NCI-H345 treated with DMSO at 0.1 percent for 48 hours (cell line): ENCODE measurements at regions not wholly inside any gene's neighbourhood (a gene's known extent, or its start where the extent isn't known, plus 50 kb on each side); places are given as distances from the start of the nearest gene placed in this dataset.

Source experiments
- DNase-seq: peaks from one replicate; lab custom pipeline; 2025; ENCODE audit not compliant: unreplicated experiment; lab: John Stamatoyannopoulos, UW

DNA sequence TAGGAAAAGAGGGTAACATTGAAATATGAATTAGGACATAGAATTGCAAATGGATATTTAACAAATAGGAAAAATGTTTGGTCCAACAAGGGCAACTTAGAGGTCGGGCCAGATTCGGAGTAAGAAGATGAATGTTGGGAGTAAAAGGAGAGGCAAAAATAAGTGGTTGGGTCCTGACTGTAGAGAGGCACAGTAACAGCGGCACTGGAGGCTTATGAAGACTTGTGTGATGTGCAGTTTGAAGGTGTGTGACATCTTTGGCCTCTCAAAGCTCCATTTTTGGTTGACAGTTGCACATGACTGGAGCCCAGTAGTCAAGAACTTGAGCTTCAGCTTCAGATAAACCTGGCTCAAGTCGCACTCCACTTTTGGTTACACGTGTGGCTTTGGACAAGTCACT lies 109.9 kb upstream of the PAXBP1 start:
- DNase-seq, result no peak

DNA sequence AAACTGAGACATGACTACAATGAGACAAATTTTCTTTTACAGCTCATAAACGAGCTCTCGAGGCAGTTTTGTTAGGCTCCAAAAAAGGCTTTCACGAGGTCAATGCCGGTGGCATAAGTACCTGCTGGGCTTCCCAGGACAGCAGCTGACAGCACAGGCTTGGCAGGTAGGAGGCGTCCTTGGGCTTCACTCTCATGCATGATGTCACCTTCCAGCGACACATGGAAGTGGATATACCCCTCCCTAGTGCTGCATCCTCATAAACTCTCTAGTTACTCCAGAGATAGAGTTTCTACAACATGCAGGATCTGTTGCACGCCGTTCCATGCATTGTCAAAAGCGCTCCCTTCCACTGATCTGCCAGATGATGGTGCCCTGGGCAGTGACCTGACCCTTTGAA lies 112.5 kb upstream of the PAXBP1 start:
- no peak for DNase-seq

DNA sequence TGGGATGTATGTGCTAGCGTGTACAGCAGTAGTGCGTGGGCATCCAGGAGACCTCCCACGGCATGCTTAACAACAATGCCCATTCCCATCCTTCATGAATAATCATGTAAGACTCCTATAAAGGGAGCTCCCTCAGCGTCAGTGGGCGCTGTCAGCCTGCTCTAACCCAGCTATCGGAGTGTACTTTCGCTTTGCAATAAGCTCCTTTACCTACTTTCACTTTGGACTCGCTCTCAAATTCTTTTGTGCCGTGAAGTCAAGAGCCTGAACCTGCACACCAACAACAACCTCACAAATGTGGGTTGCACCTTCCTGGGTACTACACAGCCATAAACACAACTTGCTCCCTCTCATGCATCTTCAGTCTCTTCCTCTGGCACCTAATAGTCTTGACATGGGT lies 114.8 kb upstream of the PAXBP1 start:
- DNase-seq, result no peak

DNA sequence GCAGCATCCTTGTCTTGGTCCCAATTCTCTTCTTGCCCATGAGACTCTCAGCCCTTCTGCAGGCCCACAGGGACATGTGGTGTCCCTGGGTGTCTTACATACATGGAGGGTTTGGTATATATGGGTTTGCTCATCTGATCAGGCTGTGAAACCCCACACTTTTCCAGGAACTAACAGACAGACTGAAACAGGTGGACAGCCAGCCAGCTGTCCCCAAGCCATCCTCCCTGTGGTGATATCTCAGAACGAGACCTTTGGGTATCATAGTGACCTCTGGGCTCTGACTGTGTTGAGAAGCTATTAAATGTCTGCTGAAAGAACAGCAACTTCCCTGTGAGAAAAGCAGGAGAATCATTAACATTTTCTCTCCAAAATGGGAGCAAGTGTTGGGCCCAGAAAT lies 115.5 kb upstream of the PAXBP1 start:
- no peak for DNase-seq

DNA sequence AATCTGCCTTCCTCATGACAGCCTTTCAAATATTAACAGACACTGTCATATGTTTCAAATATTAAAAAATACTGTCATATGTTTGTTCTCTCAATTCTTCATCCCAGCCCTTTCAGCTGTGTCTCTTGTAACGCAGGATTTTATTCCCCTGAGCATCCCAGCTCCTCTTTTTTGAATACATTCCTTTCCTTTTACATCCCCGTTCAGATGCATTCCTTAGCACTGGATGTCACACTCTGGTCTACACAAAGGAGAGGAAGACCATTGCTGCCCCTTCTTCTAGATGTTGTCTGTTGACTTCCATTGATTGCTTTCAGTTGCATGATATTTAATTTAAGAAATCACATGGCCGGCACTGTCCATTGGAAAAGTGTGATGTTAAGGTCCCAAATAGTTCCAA lies 117.4 kb upstream of the PAXBP1 start:
- DNase-seq, result no peak

DNA sequence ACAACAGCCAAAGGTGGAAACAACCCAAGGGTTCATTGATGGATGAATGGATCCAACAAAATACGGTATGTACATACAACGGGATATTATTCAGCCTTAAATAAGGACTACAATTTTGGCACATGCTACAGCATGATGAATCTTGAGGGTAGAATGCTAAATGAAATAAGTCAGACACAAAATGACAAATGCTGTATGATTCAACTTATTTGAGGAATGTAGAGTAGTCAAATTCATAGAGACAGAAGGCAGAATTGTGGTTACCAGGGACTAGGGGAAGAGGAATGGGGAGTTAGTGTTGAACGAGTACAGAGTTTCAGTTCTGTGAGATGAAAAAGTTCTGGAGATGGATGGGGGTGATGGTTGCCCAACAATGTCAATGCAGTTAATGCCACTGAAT lies 118.0 kb upstream of the PAXBP1 start:
- DNase-seq, result no peak

DNA sequence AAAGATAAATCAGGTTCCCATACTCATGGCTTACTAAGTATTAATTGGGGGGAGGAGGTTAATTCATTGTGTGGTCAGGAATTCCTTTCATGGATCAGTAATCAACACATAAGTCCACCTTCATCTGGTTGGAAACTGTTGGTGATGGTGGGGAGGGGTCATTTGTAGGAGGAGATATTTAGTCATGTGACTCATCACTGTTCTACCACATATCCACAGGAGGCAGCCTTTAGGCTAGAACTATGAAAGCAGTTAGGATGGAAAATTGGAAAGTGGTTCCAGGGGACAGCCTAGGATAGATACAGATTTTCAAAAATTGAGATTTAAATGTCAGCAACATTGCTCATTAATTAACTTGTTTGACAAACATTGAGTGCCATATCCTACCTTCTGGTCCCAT lies 122.8 kb upstream of the PAXBP1 start:
- DNase-seq, result no peak

DNA sequence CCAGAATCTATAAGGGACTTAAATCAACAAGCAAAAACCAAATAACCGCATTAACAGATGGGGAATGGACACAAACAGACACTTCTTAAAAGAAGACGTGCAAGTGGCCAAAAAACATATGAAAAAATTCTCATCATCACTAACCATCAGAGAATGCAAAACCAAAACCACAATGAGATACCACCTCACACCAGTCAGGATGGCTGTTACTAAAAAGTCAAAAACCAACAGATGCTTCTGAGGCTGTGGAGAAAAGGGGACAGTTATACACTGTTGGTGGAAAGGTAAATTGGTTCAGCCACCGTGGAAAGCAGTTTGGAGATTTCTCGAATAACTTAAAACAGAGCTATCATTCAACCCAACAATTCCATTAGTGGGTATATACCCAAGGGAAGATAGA lies 124.9 kb upstream of the OLIG2 start:
- DNase-seq, result no peak

DNA sequence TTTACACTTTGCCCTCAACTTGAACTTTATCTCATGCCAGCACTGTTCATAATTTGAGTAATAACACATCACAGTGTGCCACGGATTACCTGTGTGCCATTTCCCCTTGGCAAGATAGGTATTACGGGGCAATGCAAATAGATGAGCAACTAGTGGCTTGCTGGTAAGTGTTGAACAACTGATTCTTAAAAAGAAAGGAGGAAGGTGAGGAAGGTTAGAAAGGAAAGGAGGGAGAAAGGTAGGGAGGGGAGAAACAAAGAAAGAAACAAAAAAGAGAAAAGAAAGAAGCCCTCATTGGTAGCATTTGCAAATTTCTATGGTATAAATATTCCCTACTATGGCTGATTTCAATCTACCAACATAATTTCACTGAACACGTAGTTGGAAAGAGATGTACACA lies 118.2 kb upstream of the OLIG2 start:
- no peak for DNase-seq

DNA sequence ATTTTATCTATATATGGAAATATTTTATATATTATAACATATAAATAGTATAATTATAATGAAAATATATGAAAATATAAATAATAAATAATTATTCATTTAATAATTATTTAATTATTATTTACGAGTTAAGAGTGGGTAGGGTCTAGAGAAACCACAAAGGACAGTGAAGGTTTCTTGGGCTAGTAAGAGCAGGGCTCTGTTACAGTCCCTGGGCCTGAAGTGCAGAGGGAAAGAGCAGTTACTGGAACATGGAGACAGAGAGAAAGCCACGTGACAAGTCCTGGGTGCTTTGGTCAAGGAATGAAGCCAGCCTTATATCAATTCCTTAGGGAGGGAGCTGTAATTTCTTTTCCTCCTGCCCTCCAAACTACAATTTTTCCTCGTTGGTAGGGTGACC lies 117.2 kb upstream of the OLIG2 start:
- no peak for DNase-seq

DNA sequence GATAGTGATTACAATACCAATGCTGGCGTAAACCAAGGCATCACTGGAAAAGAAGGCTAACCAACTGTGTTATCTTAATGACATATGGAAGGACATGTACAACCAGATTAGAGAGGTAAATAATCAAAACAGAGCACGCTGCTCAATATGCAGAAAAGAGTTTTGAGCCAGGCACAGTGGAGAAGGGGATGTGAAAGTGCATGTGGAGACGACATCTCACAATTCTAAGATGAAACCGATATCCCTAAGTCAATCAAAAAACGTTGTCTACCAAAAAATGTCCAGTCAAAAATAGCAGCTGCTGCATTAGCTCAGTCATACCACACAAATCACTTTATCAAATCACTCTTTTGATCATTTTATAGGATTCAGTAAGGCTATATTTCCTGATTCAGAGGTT lies 116.3 kb upstream of the OLIG2 start:
- DNase-seq, result no peak

DNA sequence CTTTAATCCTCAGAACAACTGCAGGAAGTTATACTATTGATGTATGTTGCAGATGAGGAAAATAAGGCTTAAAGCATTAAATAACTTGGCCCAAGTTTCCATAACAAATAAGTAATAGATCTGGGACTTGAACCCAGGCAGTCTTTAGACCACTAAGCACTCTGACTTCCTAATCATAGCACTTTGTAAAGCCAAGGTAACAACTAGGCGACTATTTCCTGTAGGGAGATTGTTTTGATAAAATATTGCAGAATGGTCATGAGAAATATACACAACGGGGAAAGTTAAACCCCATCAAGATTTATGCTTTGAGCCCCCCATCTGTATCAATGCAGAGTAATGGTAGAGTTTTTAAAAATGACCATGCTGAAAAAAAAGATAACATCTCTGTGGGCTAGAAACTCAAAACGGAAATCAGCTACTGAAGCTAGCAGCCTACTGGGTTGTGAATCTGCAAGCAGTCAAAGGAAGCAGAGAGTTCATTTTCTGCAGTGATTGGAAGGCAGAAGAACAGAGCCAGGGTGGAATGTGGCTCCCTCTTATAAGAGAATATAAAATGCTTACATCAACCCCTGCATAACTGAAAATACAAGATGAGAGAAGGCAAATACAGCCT lies 111.2 kb upstream of the OLIG2 start:
- no peak for DNase-seq

DNA sequence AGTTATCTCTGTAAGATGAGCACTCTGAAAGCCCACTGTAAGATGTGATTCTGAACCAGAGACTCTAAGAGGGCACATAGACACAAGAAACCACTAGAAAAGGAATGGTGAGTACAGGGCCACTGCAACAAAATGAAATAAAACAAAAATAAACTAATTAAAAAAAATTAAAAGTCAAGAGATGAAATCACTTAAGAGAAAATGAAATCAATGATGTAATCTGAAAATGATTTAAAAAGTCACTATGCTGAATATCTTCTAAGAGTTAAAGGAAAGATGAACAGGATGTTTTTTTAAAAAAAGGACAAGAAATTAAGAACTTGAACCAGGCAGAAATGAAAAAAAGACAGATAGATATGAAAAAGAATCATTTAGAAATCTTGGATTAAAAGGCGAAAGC lies 110.6 kb upstream of the OLIG2 start:
- no peak for DNase-seq

DNA sequence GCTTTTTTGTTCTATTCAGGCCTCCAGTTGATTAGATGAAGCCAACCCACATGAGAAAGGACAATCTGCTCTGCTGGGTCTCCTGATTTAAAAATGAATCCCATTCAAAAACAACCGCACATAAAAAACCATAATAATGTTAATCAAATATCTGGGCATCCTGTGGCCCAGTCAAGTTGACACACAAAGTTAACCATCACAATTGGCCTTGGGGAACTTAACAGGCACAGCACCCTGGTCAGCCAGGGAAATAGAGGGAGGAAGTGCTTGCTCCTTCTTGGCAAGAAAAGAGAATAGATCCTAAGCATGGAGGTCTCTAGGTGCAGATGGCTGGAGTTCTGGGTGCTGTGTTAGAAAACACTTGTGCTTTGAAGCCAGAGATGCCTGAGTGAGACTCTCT lies 109.6 kb upstream of the OLIG2 start:
- DNase-seq, result no peak

DNA sequence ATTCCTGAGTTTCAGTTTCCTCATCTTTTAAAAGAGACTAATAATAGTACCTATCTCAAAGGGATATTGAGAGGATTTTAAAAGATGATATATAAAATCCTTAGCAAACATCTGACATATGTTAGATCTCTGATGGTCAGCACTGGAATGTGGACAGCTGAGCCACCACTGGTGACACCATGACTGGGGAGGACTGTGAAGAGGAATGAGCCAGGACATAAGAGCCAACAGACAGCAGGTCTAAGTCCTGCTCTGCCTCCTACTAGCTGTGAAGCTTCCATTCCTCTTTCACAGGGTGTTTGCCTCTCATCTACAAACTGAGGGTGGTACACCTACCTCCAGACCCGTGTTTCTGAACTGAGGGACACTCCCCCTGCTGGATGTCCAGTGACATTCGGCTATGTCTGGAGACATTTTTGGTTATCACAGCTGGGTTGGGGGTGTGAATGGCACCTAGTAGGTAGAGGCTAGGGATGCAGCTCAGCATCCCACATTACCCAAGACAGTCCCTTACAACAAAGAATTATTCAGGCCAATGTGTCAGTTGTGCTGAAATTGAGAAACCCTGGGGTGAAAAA lies 109.1 kb upstream of the OLIG2 start:
- no peak for DNase-seq

DNA sequence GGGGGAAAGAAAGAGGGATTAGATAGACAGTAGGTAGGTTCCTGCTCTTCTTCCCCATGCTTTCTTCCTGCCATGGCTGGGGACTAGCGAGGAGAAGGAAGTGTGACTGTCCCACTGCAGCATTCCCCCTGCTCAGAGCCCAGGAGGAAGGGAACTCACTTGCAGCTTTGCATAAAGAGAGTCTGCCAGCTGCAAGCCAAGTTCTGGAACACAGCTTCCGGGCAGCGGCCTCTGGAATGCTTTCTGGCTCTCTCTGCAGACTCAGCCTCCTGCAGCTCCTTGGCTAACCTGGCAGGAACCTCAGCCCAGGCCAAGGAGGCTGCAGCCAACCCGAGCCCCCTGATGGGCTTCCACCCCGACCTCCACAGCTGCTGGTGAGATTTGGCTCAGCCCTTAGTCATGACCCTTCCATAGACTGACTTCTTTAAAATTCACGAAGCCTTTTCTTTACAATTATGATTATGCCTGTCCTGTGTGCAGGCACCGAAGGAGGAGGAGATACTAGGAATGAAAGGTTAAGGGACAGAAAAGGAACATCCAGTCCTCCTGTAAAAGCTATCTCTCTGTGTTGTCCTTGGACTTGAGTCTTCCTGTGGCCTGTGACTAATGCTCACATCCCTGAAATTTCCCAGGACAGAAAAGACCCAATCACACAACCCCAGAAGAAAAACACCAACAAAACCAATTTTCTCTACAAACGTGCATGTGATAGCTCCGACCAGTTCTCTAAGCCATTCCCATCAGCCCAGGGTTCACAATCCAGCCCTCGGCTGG lies 108.2 kb upstream of the OLIG2 start:
- no peak for DNase-seq

DNA sequence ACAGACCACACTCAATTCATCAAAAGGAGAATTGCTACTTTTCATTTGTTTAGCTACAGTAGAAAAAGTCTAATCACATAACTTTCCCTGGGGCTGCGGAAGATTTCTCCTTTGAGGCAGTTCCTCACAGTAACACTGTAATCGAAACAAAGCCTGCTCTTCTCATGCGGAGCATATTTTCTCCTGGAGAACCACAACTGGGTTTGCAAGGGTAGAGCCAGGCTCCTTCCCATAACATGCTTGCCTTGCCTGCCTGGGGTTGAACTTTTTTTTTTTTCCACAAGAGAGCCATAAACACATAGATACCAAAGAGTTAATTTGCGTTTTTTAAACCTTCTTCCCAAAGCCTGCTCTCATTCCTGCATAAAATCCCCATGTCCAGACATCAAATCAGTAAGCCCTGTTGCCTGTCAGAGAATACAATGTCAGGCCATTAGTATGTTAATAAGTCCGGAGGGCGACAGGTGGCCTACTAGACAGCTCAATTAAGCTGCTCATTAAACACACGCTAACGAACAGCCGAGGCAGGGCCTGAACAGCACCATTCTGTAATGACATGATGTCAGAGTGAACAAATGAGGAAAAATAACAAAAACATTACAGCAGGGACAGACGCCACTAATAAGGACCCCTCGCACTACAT lies 107.1 kb upstream of the OLIG2 start:
- DNase-seq, result no peak

DNA sequence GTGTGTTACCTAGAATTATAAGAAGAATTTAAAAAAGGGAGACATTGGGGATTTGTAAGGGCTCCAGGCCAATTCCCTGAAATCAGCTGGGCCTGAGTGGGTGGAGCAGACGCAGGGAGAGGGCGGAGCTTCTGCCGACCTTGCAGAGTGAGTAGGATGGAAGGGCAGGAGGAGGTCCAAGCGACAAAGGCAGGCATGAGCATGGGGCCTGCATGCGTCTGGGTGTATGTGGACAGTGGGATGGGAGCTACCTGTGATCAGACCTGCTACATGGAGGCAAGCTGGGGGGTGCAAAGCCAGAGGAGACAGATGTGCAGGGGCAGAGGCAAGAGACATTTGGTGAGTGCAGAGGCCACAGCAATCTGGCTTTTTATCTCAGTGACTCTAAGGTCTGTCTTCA lies 105.3 kb upstream of the OLIG2 start:
- DNase-seq, result no peak

DNA sequence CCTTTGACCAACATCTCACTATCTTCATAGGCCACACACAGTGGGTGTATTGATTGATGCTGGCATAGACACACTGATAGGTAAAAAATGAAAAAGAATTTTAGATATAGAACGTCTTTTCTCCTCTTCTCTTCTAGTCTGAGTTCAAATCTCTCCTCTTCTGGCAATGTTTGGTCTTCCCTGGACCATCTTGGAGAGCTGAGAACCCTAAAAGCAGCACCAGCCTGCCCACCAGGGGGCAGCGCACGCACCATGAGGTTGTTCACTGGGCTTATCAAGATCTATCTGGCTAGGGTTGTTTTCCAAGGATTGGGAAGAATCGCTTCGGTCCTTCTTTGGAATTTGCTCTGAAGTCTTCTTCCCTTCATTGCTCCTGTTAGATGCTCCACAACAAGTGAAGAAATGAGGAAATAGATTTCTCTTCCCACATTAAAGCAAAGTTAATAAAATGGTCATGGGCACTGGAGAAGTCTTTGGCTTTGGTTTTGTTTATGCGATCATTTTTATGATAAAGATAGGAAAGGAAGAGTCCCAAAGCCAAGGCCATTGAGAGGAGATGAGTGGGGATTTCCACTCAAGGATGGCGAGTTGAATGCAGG lies 104.0 kb upstream of the OLIG2 start:
- no peak for DNase-seq

DNA sequence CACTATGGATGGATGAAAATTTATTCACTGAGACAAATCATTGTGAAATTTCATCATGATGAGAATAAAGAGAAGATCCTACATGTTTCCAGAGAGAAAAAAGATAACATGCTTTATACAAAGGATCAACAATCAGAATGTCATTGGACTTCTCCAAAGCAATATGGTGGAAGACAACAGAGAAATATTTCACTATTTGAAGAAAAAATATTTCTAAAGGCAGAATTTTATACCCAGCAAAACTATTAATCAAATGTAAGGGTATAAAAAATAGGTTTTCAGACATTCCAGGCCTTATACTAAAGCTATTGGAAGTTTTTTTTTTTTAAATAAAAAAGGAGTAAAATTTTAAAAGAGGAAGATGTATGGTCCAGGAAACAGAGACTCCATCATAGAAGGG lies 100.6 kb upstream of the OLIG2 start:
- DNase-seq, result no peak

DNA sequence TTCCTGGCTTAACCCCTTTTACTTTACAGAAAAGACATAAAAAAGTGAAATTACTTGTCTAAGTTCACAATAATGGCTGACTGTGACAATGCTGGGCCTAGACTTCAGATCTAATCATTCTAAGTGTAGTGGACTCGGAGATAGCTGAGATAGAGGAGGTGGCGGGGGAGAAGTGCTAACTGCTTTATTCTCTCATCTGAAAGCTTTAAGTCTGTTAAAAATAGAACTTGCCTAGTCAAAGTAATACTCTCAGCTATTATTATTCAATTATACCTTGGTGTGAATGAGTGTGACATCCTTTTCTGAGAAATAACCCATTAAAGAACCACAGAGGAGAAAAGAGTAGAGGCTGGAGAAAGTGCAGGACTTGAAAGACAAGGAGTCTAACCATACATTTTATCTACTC lies 96.1 kb upstream of the OLIG2 start:
- DNase-seq, result no peak

DNA sequence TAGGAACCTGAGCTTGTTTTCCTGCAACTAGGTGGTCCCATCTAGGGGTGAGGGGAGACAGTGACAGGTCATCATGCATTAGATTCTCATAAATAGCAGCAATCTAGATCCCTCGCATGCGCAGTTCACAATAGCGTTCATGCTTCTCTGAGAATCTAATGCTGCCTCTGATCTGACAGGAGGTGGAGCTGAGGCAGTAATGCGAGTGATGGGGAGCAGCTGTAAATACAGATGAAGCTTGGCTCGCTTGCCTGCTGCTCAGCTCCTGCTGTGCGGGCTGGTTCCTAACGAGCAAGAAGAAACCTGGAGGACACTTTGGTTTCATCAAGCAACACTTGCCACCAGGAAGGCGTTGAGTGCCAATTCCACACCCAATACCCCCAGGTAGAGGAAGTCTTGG lies 95.1 kb upstream of the OLIG2 start:
- no peak for DNase-seq
